ENCODE measurements at regions not wholly inside any gene's neighbourhood (a gene's known extent, or its start where the extent isn't known, plus 50 kb on each side); places are given as distances from the start of the nearest gene placed in this dataset.

GRCh38 chr1:219993554-219994433, 52.5 kb downstream of the EPRS1 start:
- Histone ChIP-seq H3K56ac (ENCODE audit: extremely low read depth, insufficient read depth, low read length) (no peak overlapping the region), H3K9me1 (ENCODE audit: insufficient read depth, low read length) (no peaks in the 10 kb centered on the region), H2BK15ac (ENCODE audit: low read depth, low read length) (no peak overlapping the region), H3K27me3 (ENCODE audit: control insufficient read depth, insufficient read depth, low read length) (no peaks in the 10 kb centered on the region), H3K4me3 (ENCODE audit: insufficient read depth, low read depth, low read length) (no peak overlapping the region), H2AFZ (replicated peaks; ENCODE audit: low read length, poor library complexity) (no peak overlapping the region), H4K5ac (ENCODE audit: low read depth, low read length) (no peak overlapping the region), H3K4me1 (ENCODE audit: control insufficient read depth, insufficient read depth, low read length) (no peaks in the 10 kb centered on the region; the same call in 1 of the 2 replicates), H3K14ac (replicated peaks; ENCODE audit: low read depth, low read length) (no peak overlapping the region), H3K4ac (ENCODE audit: low read depth, low read length) (no peak overlapping the region), H2AK9ac (replicated peaks; ENCODE audit: low read depth, low read length, poor library complexity) (peak overlapping the region; percentile 33), H3K79me1 (ENCODE audit: low read depth in 1 of 2, low read length in 2 of 2) (peaks cover 0 to 3% of the 10 kb centered on the region in 2 experiments; a peak in 1 of 4 replicates), H2BK5ac (ENCODE audit: low read depth, low read length, poor library complexity, severe bottlenecking) (no peak overlapping the region), H3K9ac (ENCODE audit: low read depth, low read length) (no peak overlapping the region), H3K36me3 (ENCODE audit: control insufficient read depth, insufficient read depth, low read length) (peaks cover 12% of the 10 kb centered on the region), H4K20me1 (ENCODE audit: insufficient read depth, low read length) (no peaks in the 10 kb centered on the region), H3K4me2 (ENCODE audit: low read depth, low read length) (no peak overlapping the region), H2BK20ac (ENCODE audit: low read depth, low read length) (no peak overlapping the region), H4K91ac (ENCODE audit: insufficient read depth, low read depth, low read length) (no peak overlapping the region), H3K9me3 (ENCODE audit: control insufficient read depth, insufficient read depth, low read length) (no peaks in the 10 kb centered on the region), H2BK120ac (ENCODE audit: low read depth, low read length) (no peak overlapping the region), H3K23ac (ENCODE audit: low read depth, low read length) (no peak overlapping the region), H3K27ac (ENCODE audit: insufficient read depth, low read length) (no peak overlapping the region), H4K8ac (ENCODE audit: low read depth in 2 of 2, low read length in 2 of 2) (no peak overlapping the region), H3K18ac (ENCODE audit: low read depth, low read length) (no peak overlapping the region), H2AK5ac (ENCODE audit: low read depth, low read length) (no peak overlapping the region)
- ChIA-PET CTCF (interaction anchor here (0.5 to 0.7 kb wide), 3 partner anchors 16 to 978 kb away, joined by 3 to 4 read pairs (median 3); no protein-coding TSS in a partner anchor), POLR2A (ENCODE audit: unreplicated experiment) (no interaction called here)
- in situ Hi-C loops (cut with MboI; ENCODE audit: low sequenced_read_pairs) (no loop called here), dilution Hi-C loops (cut with HindIII; ENCODE audit: low sequenced_read_pairs, unreplicated experiment) (no loop called here), intact Hi-C loops (cut with micrococcal nuclease) (loop anchor here (5.0 kb wide), 1 partner anchor 129 kb away; no protein-coding TSS in a partner anchor)
- no TSS peak for BruUV-seq (replicated peaks)
- DNase-seq (peak; percentile 4), ATAC-seq (ENCODE audit: low read depth) (peak; percentile 46; the same call in 1 of the 2 replicates)
- WGBS, 2 experiments (ENCODE audit: extremely low coverage in 2 of 2, insufficient read length in 1 of 2): 83% methylated on average over 2 of the region's 9 CpGs; no CpG with 5 or more reads in 1 of the 2 experiments
- no peak for TF ChIP-seq FOS (IDR thresholded peaks at IDR 0.05; ENCODE audit: low read depth, low read length)
- TF ChIP-seq RAD21 (IDR thresholded peaks at IDR 0.05; ENCODE audit: low read length): no peak
- TF ChIP-seq, protein P1, sequence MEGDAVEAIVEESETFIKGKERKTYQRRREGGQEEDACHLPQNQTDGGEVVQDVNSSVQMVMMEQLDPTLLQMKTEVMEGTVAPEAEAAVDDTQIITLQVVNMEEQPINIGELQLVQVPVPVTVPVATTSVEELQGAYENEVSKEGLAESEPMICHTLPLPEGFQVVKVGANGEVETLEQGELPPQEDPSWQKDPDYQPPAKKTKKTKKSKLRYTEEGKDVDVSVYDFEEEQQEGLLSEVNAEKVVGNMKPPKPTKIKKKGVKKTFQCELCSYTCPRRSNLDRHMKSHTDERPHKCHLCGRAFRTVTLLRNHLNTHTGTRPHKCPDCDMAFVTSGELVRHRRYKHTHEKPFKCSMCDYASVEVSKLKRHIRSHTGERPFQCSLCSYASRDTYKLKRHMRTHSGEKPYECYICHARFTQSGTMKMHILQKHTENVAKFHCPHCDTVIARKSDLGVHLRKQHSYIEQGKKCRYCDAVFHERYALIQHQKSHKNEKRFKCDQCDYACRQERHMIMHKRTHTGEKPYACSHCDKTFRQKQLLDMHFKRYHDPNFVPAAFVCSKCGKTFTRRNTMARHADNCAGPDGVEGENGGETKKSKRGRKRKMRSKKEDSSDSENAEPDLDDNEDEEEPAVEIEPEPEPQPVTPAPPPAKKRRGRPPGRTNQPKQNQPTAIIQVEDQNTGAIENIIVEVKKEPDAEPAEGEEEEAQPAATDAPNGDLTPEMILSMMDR (conservative IDR thresholded peaks at IDR 0.05; ENCODE audit: low read depth, low read length): no peak
- TF ChIP-seq, protein P2, sequence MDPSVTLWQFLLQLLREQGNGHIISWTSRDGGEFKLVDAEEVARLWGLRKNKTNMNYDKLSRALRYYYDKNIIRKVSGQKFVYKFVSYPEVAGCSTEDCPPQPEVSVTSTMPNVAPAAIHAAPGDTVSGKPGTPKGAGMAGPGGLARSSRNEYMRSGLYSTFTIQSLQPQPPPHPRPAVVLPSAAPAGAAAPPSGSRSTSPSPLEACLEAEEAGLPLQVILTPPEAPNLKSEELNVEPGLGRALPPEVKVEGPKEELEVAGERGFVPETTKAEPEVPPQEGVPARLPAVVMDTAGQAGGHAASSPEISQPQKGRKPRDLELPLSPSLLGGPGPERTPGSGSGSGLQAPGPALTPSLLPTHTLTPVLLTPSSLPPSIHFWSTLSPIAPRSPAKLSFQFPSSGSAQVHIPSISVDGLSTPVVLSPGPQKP (IDR thresholded peaks at IDR 0.05; ENCODE audit: borderline replicate concordance, low read depth, low read length): no peak
- TF ChIP-seq RCOR1 (IDR thresholded peaks at IDR 0.05; ENCODE audit: insufficient replicate concordance, low read length): no peak
- no peak for TF ChIP-seq CEBPB (IDR thresholded peaks at IDR 0.05; ENCODE audit: low read depth, low read length)
- TF ChIP-seq MXI1 (IDR thresholded peaks at IDR 0.05; ENCODE audit: borderline replicate concordance, low read depth, low read length): no peak
- TF ChIP-seq POLR2A (IDR thresholded peaks at IDR 0.05; ENCODE audit: low read depth, low read length): no peak
- no peak for TF ChIP-seq CHD1 (IDR thresholded peaks at IDR 0.05; ENCODE audit: low read depth, low read length)
- no peak for TF ChIP-seq RFX5 (IDR thresholded peaks at IDR 0.05; ENCODE audit: low read depth, low read length)
- TF ChIP-seq MAFK (IDR thresholded peaks at IDR 0.05; ENCODE audit: low read depth, low read length): no peak
- no peak for TF ChIP-seq MAZ (IDR thresholded peaks at IDR 0.05; ENCODE audit: borderline replicate concordance, low read depth, low read length)
- TF ChIP-seq SMC3 (IDR thresholded peaks at IDR 0.05; ENCODE audit: low read depth, low read length): no peak
- TF ChIP-seq, protein P3, sequence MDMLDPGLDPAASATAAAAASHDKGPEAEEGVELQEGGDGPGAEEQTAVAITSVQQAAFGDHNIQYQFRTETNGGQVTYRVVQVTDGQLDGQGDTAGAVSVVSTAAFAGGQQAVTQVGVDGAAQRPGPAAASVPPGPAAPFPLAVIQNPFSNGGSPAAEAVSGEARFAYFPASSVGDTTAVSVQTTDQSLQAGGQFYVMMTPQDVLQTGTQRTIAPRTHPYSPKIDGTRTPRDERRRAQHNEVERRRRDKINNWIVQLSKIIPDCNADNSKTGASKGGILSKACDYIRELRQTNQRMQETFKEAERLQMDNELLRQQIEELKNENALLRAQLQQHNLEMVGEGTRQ (IDR thresholded peaks at IDR 0.05; ENCODE audit: low read depth, low read length): no peak
- no peak for TF ChIP-seq BHLHE40 (IDR thresholded peaks at IDR 0.05; ENCODE audit: low read depth, low read length)
